Renal cortex interstitium (tissue), 11 donors: ENCODE measurements at regions not wholly inside any gene's neighbourhood (a gene's known extent, or its start where the extent isn't known, plus 50 kb on each side); places are given as distances from the start of the nearest gene placed in this dataset.
A peak's percentile ranks its signal among the peaks of the same experiment; 100 is the strongest.
"Not testable (repeated sequence)": the region's sequence is repeated elsewhere in the genome, so short reads cannot be mapped to it uniquely, and the experiment has no call there.

Experiments
- DNase-seq, 11 donors: peaks; one replicate each; pipeline ENCODE4 v3.0.0-alpha.2; 2013; ENCODE audit warnings: low read depth in 9 of 11, low spot score in 4 of 11; ENCODE audit errors: extremely low read depth in 1 of 11

- no peak for DNase-seq
Measured at GRCh38 chr2:221747289-221747972, 175.3 kb upstream of the EPHA4 start.

- no peak for DNase-seq
Measured at GRCh38 chr2:221741496-221742211, 169.6 kb upstream of the EPHA4 start.

GRCh38 chr2:221731432-221732145, 159.5 kb upstream of the EPHA4 start:
- peak in 3 of 11 donors; percentile 1 to 29 (median 3) for DNase-seq

GRCh38 chr2:221726894-221727513, 154.9 kb upstream of the EPHA4 start:
- DNase-seq: no peak

GRCh38 chr2:221724631-221725203, 152.6 kb upstream of the EPHA4 start:
- no peak for DNase-seq

- not testable (repeated sequence) for DNase-seq
Measured at GRCh38 chr2:221724117-221724516, 152.0 kb upstream of the EPHA4 start.

- no peak for DNase-seq
Measured at GRCh38 chr2:221716426-221717303, 144.6 kb upstream of the EPHA4 start.

GRCh38 chr2:221715523-221716247, 143.6 kb upstream of the EPHA4 start:
- no peak for DNase-seq

GRCh38 chr2:221710744-221711143, 138.6 kb upstream of the EPHA4 start:
- no peak for DNase-seq

GRCh38 chr2:221708902-221709301, 136.8 kb upstream of the EPHA4 start:
- DNase-seq: no peak

- DNase-seq: no peak
Measured at GRCh38 chr2:221705185-221705877, 133.2 kb upstream of the EPHA4 start.

GRCh38 chr2:221704442-221704841, 132.3 kb upstream of the EPHA4 start:
- DNase-seq: no peak

- DNase-seq: no peak
Measured at GRCh38 chr2:221693365-221693764, 121.3 kb upstream of the EPHA4 start.

GRCh38 chr2:221691571-221691970, 119.5 kb upstream of the EPHA4 start:
- no peak for DNase-seq

- DNase-seq: no peak
Measured at GRCh38 chr2:221689140-221689539, 117.0 kb upstream of the EPHA4 start.

GRCh38 chr2:221680548-221680947, 108.4 kb upstream of the EPHA4 start:
- DNase-seq: no peak

GRCh38 chr2:221677688-221678087, 105.6 kb upstream of the EPHA4 start:
- no peak for DNase-seq
